ENCODE measurements at regions not wholly inside any gene's neighbourhood (a gene's known extent, or its start where the extent isn't known, plus 50 kb on each side); places are given as distances from the start of the nearest gene placed in this dataset.

DNA sequence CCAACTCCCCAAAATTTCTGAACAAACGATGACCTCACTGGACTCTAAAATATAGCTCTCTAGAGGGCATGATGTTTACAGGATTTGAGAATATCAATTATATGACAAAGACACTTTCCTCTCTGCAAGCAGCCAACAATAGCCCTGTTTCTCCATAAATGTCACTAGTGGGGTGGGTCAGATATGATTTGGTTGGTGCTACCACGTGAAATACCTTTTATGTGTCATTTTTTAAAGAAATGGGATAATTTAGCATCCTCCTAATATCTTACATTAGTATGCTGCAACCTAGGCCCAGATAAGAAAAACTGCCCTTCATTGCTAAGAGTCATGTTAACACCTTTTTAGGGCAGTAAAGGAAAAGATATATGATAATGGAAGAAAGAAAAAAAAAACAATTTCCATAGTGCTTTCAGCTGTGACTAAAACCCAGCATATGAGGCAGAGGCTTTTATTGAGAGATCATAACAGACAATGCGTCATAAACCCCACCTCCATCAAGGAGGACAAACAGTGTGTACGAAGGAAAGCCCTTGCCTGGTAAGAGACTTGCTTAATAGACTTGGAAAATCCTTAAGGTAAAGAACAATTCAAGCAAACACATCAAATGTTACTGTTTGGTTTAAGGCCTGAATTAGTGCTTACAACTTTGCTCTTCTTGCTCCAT, 372.4 kb upstream of the PAPPA start:
- Histone ChIP-seq H3K9me3 (no peaks in the 10 kb centered on the region), H3K27me3 (no peaks in the 10 kb centered on the region), H3K36me3 (no peaks in the 10 kb centered on the region), H3K4me3 (no peak overlapping the region), H3K4me1 (no peaks in the 10 kb centered on the region), H3K27ac (no peak overlapping the region)
- TF ChIP-seq POLR2A (IDR thresholded peaks at IDR 0.05) = no peak
- TF ChIP-seq EP300 (IDR thresholded peaks at IDR 0.05) = no peak
- no peak for TF ChIP-seq CTCF (IDR thresholded peaks at IDR 0.05)
- 62 to 71% methylated on average over 4 of the region's 4 CpGs for WGBS, 2 donors
- no peak for DNase-seq (ENCODE audit: low spot score in 2 of 2)

- TF ChIP-seq CTCF (IDR thresholded peaks at IDR 0.05) (no peak), EP300 (IDR thresholded peaks at IDR 0.05) (no peak), POLR2A (IDR thresholded peaks at IDR 0.05) (no peak)
- Histone ChIP-seq H3K27me3 (no peaks in the 10 kb centered on the region), H3K4me3 (no peak overlapping the region), H3K9me3 (no peaks in the 10 kb centered on the region), H3K27ac (no peak overlapping the region), H3K4me1 (no peaks in the 10 kb centered on the region), H3K36me3 (no peaks in the 10 kb centered on the region)
- no peak for DNase-seq (ENCODE audit: low spot score in 2 of 2)
- 32 to 40% methylated on average over 2 of the region's 2 CpGs for WGBS, 2 donors
Observed at GRCh38 chr9:115786321-115786720, 367.3 kb upstream of the PAPPA start.

GRCh38 chr9:115790520-115790919, 363.1 kb upstream of the PAPPA start:
- Histone ChIP-seq H3K9me3 (no peaks in the 10 kb centered on the region), H3K4me3 (no peak overlapping the region), H3K27ac (no peak overlapping the region), H3K4me1 (no peaks in the 10 kb centered on the region), H3K27me3 (no peaks in the 10 kb centered on the region), H3K36me3 (no peaks in the 10 kb centered on the region)
- TF ChIP-seq EP300 (IDR thresholded peaks at IDR 0.05) = no peak
- TF ChIP-seq POLR2A (IDR thresholded peaks at IDR 0.05) = no peak
- TF ChIP-seq CTCF (IDR thresholded peaks at IDR 0.05) = no peak
- no peak for DNase-seq (ENCODE audit: low spot score in 2 of 2)
- WGBS, 2 donors = 54 to 59% methylated on average over 6 of the region's 6 CpGs

DNA sequence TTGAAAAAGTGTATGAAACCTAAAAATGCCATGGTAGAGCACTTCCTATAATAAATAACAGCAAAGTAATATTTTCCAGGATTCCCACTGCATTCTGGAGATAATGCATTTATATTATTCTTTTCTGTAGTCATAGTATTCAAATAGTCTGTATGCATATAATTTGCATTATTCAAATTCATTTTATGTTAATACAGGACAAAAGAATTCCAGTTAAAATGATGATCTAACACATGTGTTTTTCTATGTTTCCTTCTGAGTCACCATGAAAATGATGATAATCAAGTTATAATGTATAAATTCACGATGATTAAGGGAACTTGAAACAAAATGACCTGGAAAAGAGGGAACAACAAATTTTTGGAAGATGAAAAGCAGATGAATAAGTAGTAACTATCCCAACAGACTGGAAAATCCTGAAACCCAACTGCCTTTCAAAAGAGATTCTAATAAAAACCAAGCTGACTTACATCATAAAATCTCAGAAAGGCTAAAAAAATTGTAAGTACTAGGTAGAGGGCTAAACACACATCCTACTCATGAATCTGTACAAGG, 358.6 kb upstream of the PAPPA start:
- Histone ChIP-seq H3K27ac (no peak overlapping the region), H3K4me3 (no peak overlapping the region), H3K27me3 (no peaks in the 10 kb centered on the region), H3K36me3 (no peaks in the 10 kb centered on the region), H3K4me1 (no peaks in the 10 kb centered on the region), H3K9me3 (no peaks in the 10 kb centered on the region)
- DNase-seq (ENCODE audit: low spot score in 2 of 2) = no peak
- 74 to 79% methylated on average over 1 of the region's 1 CpG for WGBS, 2 donors
- TF ChIP-seq POLR2A (IDR thresholded peaks at IDR 0.05) = no peak
- TF ChIP-seq EP300 (IDR thresholded peaks at IDR 0.05) = no peak
- no peak for TF ChIP-seq CTCF (IDR thresholded peaks at IDR 0.05)

- TF ChIP-seq POLR2A (IDR thresholded peaks at IDR 0.05) = no peak
- no peak for TF ChIP-seq EP300 (IDR thresholded peaks at IDR 0.05)
- TF ChIP-seq CTCF (IDR thresholded peaks at IDR 0.05) = no peak
- H3K4me3 ChIP-seq = no peak overlapping the region
- no peak overlapping the region for H3K27ac ChIP-seq
- DNase-seq (ENCODE audit: low spot score in 2 of 2) = no peak
- WGBS, 2 donors = 24 to 31% methylated on average over 1 of the region's 1 CpG
- no peaks in the 10 kb centered on the region for H3K9me3 ChIP-seq
- H3K27me3 ChIP-seq = no peaks in the 10 kb centered on the region
- H3K4me1 ChIP-seq = no peaks in the 10 kb centered on the region
- no peaks in the 10 kb centered on the region for H3K36me3 ChIP-seq
Observed at GRCh38 chr9:115799734-115800133, 353.9 kb upstream of the PAPPA start.

Data from tibial nerve (tissue), 4 donors.